Effector memory CD8-positive, alpha-beta T cell (primary cell): ENCODE measurements at regions not wholly inside any gene's neighbourhood (a gene's known extent, or its start where the extent isn't known, plus 50 kb on each side); places are given as distances from the start of the nearest gene placed in this dataset.

Experiments used
- ATAC-seq: fragments of 150-1000 bp; cut with Tn5 transposase; replicated peaks from 2 replicates; pipeline ENCODE4 v1.10.0; 2021; ENCODE audit warnings: mild to moderate bottlenecking, moderate library complexity
- DNase-seq, 3 experiments: peaks; one replicate each; pipeline ENCODE4 v3.0.0; 2021
- H3K27ac Mint-ChIP-seq, 2 donors: one replicate each; pipeline ENCODE4 v1.8.0; 2022; ENCODE audit warnings: mild to moderate bottlenecking in 2 of 2, mixed read lengths in 2 of 2, moderate library complexity in 2 of 2
- H3K27me3 Mint-ChIP-seq, 2 donors: one replicate each; pipeline ENCODE4 v1.8.0; 2022; ENCODE audit warnings: mixed read lengths in 2 of 2
- H3K36me3 Mint-ChIP-seq: one replicate; pipeline ENCODE4 v1.8.0; 2022; ENCODE audit warnings: mild to moderate bottlenecking, moderate library complexity, mixed read lengths; ENCODE audit not compliant: insufficient read depth
- H3K4me1 Mint-ChIP-seq, 2 donors: one replicate each; pipeline ENCODE4 v1.8.0; 2022; ENCODE audit warnings: low read depth in 2 of 2, mixed read lengths in 2 of 2
- H3K4me3 Mint-ChIP-seq, 2 donors: one replicate each; pipeline ENCODE4 v1.8.0; 2022; ENCODE audit warnings: mild to moderate bottlenecking in 2 of 2, mixed read lengths in 2 of 2, moderate library complexity in 2 of 2
- H3K9me3 Mint-ChIP-seq, 2 donors: one replicate each; pipeline ENCODE4 v1.8.0; 2022; ENCODE audit warnings: mixed read lengths in 2 of 2

- no peak for DNase-seq
- Mint-ChIP-seq H3K27me3 (peaks cover 18 to 32% of the 10 kb centered on the region in 2 donors), H3K4me3 (no peak overlapping the region), H3K9me3 (no peaks in the 10 kb centered on the region), H3K4me1 (no peaks in the 10 kb centered on the region), H3K36me3 (no peaks in the 10 kb centered on the region), H3K27ac (no peak overlapping the region)
- ATAC-seq = no peak
Measured at GRCh38 chr9:27625751-27626150, 52.5 kb upstream of the C9orf72 start.

GRCh38 chr9:27626244-27627187 is 53.2 kb upstream of the C9orf72 start:
- Mint-ChIP-seq H3K27ac (no peak overlapping the region), H3K9me3 (no peaks in the 10 kb centered on the region), H3K36me3 (no peaks in the 10 kb centered on the region), H3K27me3 (peaks cover 17 to 38% of the 10 kb centered on the region in 2 donors), H3K4me1 (no peaks in the 10 kb centered on the region), H3K4me3 (no peak overlapping the region)
- no peak for ATAC-seq
- no peak for DNase-seq

GRCh38 chr9:27627188-27627564 is 53.9 kb upstream of the C9orf72 start:
- H3K27me3 Mint-ChIP-seq = peaks cover 17 to 38% of the 10 kb centered on the region in 2 donors

GRCh38 chr9:27628311-27628710 is 55.0 kb upstream of the C9orf72 start:
- DNase-seq = no peak
- H3K27ac Mint-ChIP-seq = no peak overlapping the region
- no peaks in the 10 kb centered on the region for H3K9me3 Mint-ChIP-seq
- no peaks in the 10 kb centered on the region for H3K4me1 Mint-ChIP-seq
- H3K27me3 Mint-ChIP-seq = peaks cover 18 to 39% of the 10 kb centered on the region in 2 donors
- H3K4me3 Mint-ChIP-seq = no peak overlapping the region
- H3K36me3 Mint-ChIP-seq = no peaks in the 10 kb centered on the region
- no peak for ATAC-seq

More at GRCh38 chr9:27627188-27627564, 53.9 kb upstream of the C9orf72 start:
- ATAC-seq = no peak
- no peak overlapping the region for H3K27ac Mint-ChIP-seq
- no peaks in the 10 kb centered on the region for H3K9me3 Mint-ChIP-seq
- no peaks in the 10 kb centered on the region for H3K36me3 Mint-ChIP-seq
- no peak overlapping the region for H3K4me3 Mint-ChIP-seq
- no peaks in the 10 kb centered on the region for H3K4me1 Mint-ChIP-seq
- no peak for DNase-seq

GRCh38 chr9:27629425-27629824 is 56.1 kb upstream of the C9orf72 start:
- Mint-ChIP-seq H3K36me3 (no peaks in the 10 kb centered on the region), H3K9me3 (no peaks in the 10 kb centered on the region), H3K4me1 (no peaks in the 10 kb centered on the region), H3K4me3 (no peak overlapping the region), H3K27me3 (peaks cover 26 to 43% of the 10 kb centered on the region in 2 donors), H3K27ac (no peak overlapping the region)
- ATAC-seq = no peak
- DNase-seq = no peak

- Mint-ChIP-seq H3K4me3 (no peak overlapping the region), H3K36me3 (no peaks in the 10 kb centered on the region), H3K27ac (no peak overlapping the region), H3K9me3 (no peaks in the 10 kb centered on the region), H3K27me3 (peaks cover 11 to 30% of the 10 kb centered on the region in 2 donors), H3K4me1 (no peaks in the 10 kb centered on the region)
- DNase-seq (no peak), ATAC-seq (no peak)
Measured at GRCh38 chr9:27632254-27632653, 59.0 kb upstream of the C9orf72 start.

- Mint-ChIP-seq H3K27ac (no peak overlapping the region), H3K36me3 (no peaks in the 10 kb centered on the region), H3K27me3 (peaks cover 21 to 29% of the 10 kb centered on the region in 2 donors), H3K4me3 (no peak overlapping the region), H3K4me1 (no peaks in the 10 kb centered on the region), H3K9me3 (no peaks in the 10 kb centered on the region)
- DNase-seq (no peak), ATAC-seq (no peak)
Measured at GRCh38 chr9:27633764-27634163, 60.5 kb upstream of the C9orf72 start.

GRCh38 chr9:27634879-27635278 is 61.6 kb upstream of the C9orf72 start:
- no peaks in the 10 kb centered on the region for H3K9me3 Mint-ChIP-seq
- no peaks in the 10 kb centered on the region for H3K36me3 Mint-ChIP-seq
- DNase-seq (no peak), ATAC-seq (no peak)
- peaks cover 30 to 32% of the 10 kb centered on the region in 2 donors for H3K27me3 Mint-ChIP-seq
- no peak overlapping the region for H3K27ac Mint-ChIP-seq
- no peak overlapping the region for H3K4me3 Mint-ChIP-seq
- H3K4me1 Mint-ChIP-seq = no peaks in the 10 kb centered on the region

- Mint-ChIP-seq H3K4me1 (no peaks in the 10 kb centered on the region), H3K36me3 (no peaks in the 10 kb centered on the region), H3K4me3 (no peak overlapping the region), H3K27me3 (peaks cover 20 to 38% of the 10 kb centered on the region in 2 donors), H3K9me3 (no peaks in the 10 kb centered on the region), H3K27ac (no peak overlapping the region)
- ATAC-seq (no peak), DNase-seq (no peak)
Measured at GRCh38 chr9:27638716-27639115, 65.4 kb upstream of the C9orf72 start.

- no peaks in the 10 kb centered on the region for H3K36me3 Mint-ChIP-seq
- no peak for ATAC-seq
- no peak overlapping the region for H3K27ac Mint-ChIP-seq
- no peak for DNase-seq
- no peaks in the 10 kb centered on the region for H3K4me1 Mint-ChIP-seq
- H3K4me3 Mint-ChIP-seq = no peak overlapping the region
- H3K27me3 Mint-ChIP-seq = peaks cover 38 to 39% of the 10 kb centered on the region in 2 donors
- H3K9me3 Mint-ChIP-seq = no peaks in the 10 kb centered on the region
Measured at GRCh38 chr9:27645161-27645840, 72.0 kb upstream of the C9orf72 start.

- Mint-ChIP-seq H3K36me3 (no peaks in the 10 kb centered on the region), H3K4me1 (no peaks in the 10 kb centered on the region), H3K27me3 (peaks cover 0 to 16% of the 10 kb centered on the region in 2 donors), H3K4me3 (no peak overlapping the region), H3K9me3 (peaks cover 0 to 2% of the 10 kb centered on the region in 2 donors), H3K27ac (no peak overlapping the region)
- DNase-seq = no peak
- no peak for ATAC-seq
Measured at GRCh38 chr9:27653246-27653645, 80.0 kb upstream of the C9orf72 start.

- H3K4me1 Mint-ChIP-seq = no peaks in the 10 kb centered on the region
- H3K36me3 Mint-ChIP-seq = no peaks in the 10 kb centered on the region
- no peak overlapping the region for H3K27ac Mint-ChIP-seq
Measured at GRCh38 chr9:27653957-27654356, 80.7 kb upstream of the C9orf72 start.

GRCh38 chr9:27654629-27655285 is 81.5 kb upstream of the C9orf72 start:
- H3K4me3 Mint-ChIP-seq = no peak overlapping the region
- peaks cover 0 to 2% of the 10 kb centered on the region in 2 donors for H3K9me3 Mint-ChIP-seq
- ATAC-seq = no peak
- H3K27ac Mint-ChIP-seq = no peak overlapping the region
- no peak for DNase-seq
- peaks cover 0 to 16% of the 10 kb centered on the region in 2 donors for H3K27me3 Mint-ChIP-seq
- no peaks in the 10 kb centered on the region for H3K4me1 Mint-ChIP-seq
- H3K36me3 Mint-ChIP-seq = no peaks in the 10 kb centered on the region

More at GRCh38 chr9:27653957-27654356, 80.7 kb upstream of the C9orf72 start:
- DNase-seq = no peak
- peaks cover 0 to 2% of the 10 kb centered on the region in 2 donors for H3K9me3 Mint-ChIP-seq
- H3K27me3 Mint-ChIP-seq = peaks cover 0 to 16% of the 10 kb centered on the region in 2 donors
- H3K4me3 Mint-ChIP-seq = no peak overlapping the region
- no peak for ATAC-seq
